ENCODE measurements at regions not wholly inside any gene's neighbourhood (a gene's known extent, or its start where the extent isn't known, plus 50 kb on each side); places are given as distances from the start of the nearest gene placed in this dataset.

DNA sequence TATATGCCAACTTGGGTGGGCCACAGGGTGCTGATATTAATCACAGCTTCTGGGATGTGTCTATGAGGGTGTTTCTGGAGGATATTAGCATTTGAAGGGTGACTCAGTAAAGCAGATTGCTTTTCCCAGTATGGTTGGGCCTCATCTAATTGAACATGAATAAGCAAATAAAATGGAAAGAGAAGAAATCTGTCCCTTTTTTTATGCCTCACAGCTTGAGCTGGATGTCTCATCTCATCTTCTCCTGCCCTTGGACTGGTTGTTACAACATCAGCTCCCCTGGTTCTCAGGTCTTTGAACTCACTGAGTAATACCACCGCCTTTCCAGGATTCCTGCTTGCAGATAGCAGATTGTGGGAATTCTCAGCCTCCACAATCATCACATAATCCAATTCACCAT is 1149.2 kb downstream of the PCDH18 start:
- no peaks in the 10 kb centered on the region for H3K36me3 ChIP-seq
- intact Hi-C loops (cut with DNase I; ENCODE audit: low total_unique reads) (no loop called here), in situ Hi-C loops (cut with MboI; ENCODE audit: low sequenced_read_pairs in 4 of 4) (no loop called here)
- ATAC-seq (no peak), DNase-seq (no peak)
- no peak overlapping the region for H3K4me3 ChIP-seq
- no peaks in the 10 kb centered on the region for H3K27me3 ChIP-seq
- TF ChIP-seq, protein P1, sequence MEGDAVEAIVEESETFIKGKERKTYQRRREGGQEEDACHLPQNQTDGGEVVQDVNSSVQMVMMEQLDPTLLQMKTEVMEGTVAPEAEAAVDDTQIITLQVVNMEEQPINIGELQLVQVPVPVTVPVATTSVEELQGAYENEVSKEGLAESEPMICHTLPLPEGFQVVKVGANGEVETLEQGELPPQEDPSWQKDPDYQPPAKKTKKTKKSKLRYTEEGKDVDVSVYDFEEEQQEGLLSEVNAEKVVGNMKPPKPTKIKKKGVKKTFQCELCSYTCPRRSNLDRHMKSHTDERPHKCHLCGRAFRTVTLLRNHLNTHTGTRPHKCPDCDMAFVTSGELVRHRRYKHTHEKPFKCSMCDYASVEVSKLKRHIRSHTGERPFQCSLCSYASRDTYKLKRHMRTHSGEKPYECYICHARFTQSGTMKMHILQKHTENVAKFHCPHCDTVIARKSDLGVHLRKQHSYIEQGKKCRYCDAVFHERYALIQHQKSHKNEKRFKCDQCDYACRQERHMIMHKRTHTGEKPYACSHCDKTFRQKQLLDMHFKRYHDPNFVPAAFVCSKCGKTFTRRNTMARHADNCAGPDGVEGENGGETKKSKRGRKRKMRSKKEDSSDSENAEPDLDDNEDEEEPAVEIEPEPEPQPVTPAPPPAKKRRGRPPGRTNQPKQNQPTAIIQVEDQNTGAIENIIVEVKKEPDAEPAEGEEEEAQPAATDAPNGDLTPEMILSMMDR (IDR thresholded peaks at IDR 0.05 in 4 of 5, conservative IDR thresholded peaks at IDR 0.05 in 1 of 5): no peak
- TF ChIP-seq POLR2A (IDR thresholded peaks at IDR 0.05): no peak
- H3K4me1 ChIP-seq: no peaks in the 10 kb centered on the region
- no peak overlapping the region for H3K27ac ChIP-seq
- H3K9me3 ChIP-seq: no peaks in the 10 kb centered on the region

DNA sequence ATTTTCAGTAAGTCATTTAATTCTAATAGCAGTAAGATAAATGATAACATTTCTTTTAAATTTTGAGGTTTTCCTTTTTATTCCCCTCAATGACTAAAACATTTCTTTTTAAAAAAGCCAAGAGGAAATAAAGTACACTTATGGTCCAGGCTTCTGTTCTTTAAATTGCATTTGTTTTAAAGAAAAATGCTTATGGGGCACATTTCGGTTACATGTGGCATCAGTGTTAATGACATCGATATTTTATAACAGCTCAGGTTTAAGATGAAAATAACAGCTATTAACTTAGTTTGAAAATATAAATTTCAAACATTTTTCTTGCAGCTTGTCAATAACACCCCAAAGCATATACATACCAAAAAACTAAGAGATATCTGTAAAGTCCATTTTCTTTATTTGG is 1161.1 kb downstream of the PCDH18 start:
- H3K36me3 ChIP-seq: no peaks in the 10 kb centered on the region
- TF ChIP-seq, protein P1 (IDR thresholded peaks at IDR 0.05 in 4 of 5, conservative IDR thresholded peaks at IDR 0.05 in 1 of 5): no peak
- no peak for TF ChIP-seq POLR2A (IDR thresholded peaks at IDR 0.05)
- ATAC-seq (no peak), DNase-seq (no peak)
- H3K4me3 ChIP-seq: no peak overlapping the region
- intact Hi-C loops (cut with DNase I; ENCODE audit: low total_unique reads) (no loop called here), in situ Hi-C loops (cut with MboI; ENCODE audit: low sequenced_read_pairs in 4 of 4) (no loop called here)
- H3K4me1 ChIP-seq: no peaks in the 10 kb centered on the region
- H3K27me3 ChIP-seq: no peaks in the 10 kb centered on the region
- H3K9me3 ChIP-seq: no peaks in the 10 kb centered on the region
- no peak overlapping the region for H3K27ac ChIP-seq

DNA sequence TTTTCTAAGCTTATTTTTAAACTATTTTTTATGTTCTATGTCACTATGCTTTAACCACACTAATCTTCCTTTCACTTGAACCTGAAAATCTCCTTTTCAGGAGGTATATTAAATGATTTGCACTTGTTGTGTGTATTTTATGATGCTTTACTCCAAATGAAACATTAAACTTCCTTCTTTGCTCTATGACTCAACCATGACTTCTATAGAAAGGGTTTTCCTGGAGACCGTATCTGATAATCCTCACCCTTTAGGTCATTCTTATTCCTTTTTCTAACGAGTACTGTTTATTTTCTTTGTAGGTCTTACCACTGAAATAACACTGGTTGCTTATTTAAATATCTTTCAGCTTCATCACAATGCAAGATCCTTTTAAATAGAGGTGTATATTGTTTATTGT is 1163.2 kb downstream of the PCDH18 start:
- no peak overlapping the region for H3K27ac ChIP-seq
- TF ChIP-seq, protein P1 (IDR thresholded peaks at IDR 0.05 in 4 of 5, conservative IDR thresholded peaks at IDR 0.05 in 1 of 5): no peak
- no peak for TF ChIP-seq POLR2A (IDR thresholded peaks at IDR 0.05)
- no peaks in the 10 kb centered on the region for H3K4me1 ChIP-seq
- no peaks in the 10 kb centered on the region for H3K36me3 ChIP-seq
- no peak for ATAC-seq
- H3K4me3 ChIP-seq: no peak overlapping the region
- no peaks in the 10 kb centered on the region for H3K9me3 ChIP-seq
- DNase-seq: no peak
- in situ Hi-C loops (cut with MboI; ENCODE audit: low sequenced_read_pairs in 4 of 4) (no loop called here), intact Hi-C loops (cut with DNase I; ENCODE audit: low total_unique reads) (no loop called here)
- H3K27me3 ChIP-seq: no peaks in the 10 kb centered on the region

DNA sequence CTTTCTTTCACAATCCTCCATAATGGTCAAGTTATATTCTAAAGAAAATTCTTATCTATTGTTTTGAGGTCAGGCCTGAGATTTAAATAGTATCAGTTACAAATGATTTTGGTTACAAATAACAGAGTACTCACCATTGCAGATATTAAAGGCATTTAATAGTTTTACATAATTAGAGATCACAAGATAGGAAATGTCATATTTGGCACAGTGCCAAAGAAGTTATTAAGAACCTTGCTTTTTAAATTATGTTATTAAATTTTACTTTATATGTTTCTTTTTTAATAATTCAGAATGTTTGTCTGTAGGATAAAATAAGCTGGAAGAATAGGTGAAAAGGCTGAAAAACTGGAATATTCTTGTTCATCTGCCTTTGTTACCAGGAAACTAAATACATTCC is 1174.7 kb downstream of the PCDH18 start:
- Histone ChIP-seq H3K9me3 (no peaks in the 10 kb centered on the region), H3K36me3 (no peaks in the 10 kb centered on the region), H3K4me3 (no peak overlapping the region), H3K4me1 (no peaks in the 10 kb centered on the region), H3K27me3 (no peaks in the 10 kb centered on the region), H3K27ac (no peak overlapping the region)
- ATAC-seq: no peak
- in situ Hi-C loops (cut with MboI; ENCODE audit: low sequenced_read_pairs in 4 of 4) (no loop called here), intact Hi-C loops (cut with DNase I; ENCODE audit: low total_unique reads) (no loop called here)
- TF ChIP-seq, protein P1 (IDR thresholded peaks at IDR 0.05 in 4 of 5, conservative IDR thresholded peaks at IDR 0.05 in 1 of 5): no peak
- no peak for TF ChIP-seq POLR2A (IDR thresholded peaks at IDR 0.05)
- no peak for DNase-seq

DNA sequence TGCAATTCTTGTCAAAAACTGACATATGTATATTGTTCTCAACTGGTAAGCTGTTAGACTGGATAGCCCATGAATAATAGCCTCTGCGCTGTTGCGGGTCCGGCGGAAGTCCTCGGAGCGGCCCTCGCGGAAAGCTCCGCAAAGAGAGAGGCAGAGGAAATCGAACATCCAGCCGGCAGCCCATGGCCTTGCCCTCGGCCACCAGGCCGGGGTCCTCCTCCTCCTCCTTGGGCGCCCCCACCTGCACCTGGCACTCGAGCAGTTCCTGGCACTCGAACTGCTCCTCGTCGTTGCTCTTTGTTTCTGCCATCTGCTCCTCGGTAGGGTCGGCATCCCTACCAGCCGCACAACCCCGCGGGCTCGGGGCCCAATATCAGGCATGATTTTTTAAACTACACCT is 1176.3 kb downstream of the PCDH18 start:
- no peaks in the 10 kb centered on the region for H3K4me1 ChIP-seq
- intact Hi-C loops (cut with DNase I; ENCODE audit: low total_unique reads) (no loop called here), in situ Hi-C loops (cut with MboI; ENCODE audit: low sequenced_read_pairs in 4 of 4) (no loop called here)
- no peak for ATAC-seq
- no peaks in the 10 kb centered on the region for H3K36me3 ChIP-seq
- no peaks in the 10 kb centered on the region for H3K27me3 ChIP-seq
- no peak for TF ChIP-seq POLR2A (IDR thresholded peaks at IDR 0.05)
- TF ChIP-seq, protein P1 (IDR thresholded peaks at IDR 0.05 in 4 of 5, conservative IDR thresholded peaks at IDR 0.05 in 1 of 5): no peak
- no peak for DNase-seq
- no peak overlapping the region for H3K27ac ChIP-seq
- no peak overlapping the region for H3K4me3 ChIP-seq
- no peaks in the 10 kb centered on the region for H3K9me3 ChIP-seq
